Stromal cell of bone marrow (primary cell): ENCODE measurements at regions not wholly inside any gene's neighbourhood (a gene's known extent, or its start where the extent isn't known, plus 50 kb on each side); places are given as distances from the start of the nearest gene placed in this dataset.

Experiments used
- DNase-seq: peaks from one replicate; pipeline ENCODE4 v3.0.0-alpha.2; 2012; ENCODE audit warnings: low read depth

DNA sequence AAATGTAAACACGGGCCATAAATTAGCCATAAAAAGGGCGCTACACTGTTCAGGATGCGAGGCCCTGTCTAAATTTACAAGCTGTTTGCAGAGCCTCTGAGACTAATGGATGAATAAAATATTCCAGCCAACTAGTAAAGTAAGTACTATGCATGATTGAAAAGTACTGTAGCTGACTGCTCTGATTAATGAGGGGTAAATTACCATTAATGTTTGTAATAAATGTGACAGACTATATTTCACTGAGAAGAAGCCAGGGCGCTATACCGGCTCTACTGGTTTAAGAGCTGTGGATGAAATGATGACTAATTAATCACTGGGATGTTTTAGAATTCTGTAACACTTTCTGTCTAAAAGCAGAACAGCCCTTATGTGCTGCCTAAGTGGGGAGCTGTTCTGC is 54.3 kb upstream of the RGPD4 start:
- no peak for DNase-seq

DNA sequence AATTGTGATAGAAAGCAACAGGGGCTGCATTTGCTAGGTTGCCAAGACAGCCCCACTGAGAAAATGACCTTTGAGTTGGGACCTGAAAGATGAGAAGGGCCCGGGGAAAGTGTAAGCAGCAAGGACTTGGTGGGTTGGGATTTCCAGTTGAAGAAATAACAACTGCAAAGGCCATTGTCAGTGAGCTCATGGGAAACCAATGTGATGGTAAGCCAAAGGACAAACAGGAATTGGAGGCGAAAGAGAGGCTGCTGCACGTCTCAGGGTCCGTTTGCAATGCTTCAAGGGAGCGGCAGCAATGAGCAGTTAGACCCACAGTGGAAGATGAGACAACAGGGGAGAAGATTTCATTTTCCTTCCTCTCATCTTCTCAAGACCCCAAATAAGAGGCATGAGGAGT is 51.5 kb upstream of the RGPD4 start:
- DNase-seq: no peak

GRCh38 chr2:107775791-107776190 is 50.9 kb upstream of the RGPD4 start:
- no peak for DNase-seq

- no peak for DNase-seq
Measured at GRCh38 chr2:107776362-107776761, 50.3 kb upstream of the RGPD4 start.
